Hematopoietic multipotent progenitor cell (in vitro differentiated cells): ENCODE measurements at regions not wholly inside any gene's neighbourhood (a gene's known extent, or its start where the extent isn't known, plus 50 kb on each side); places are given as distances from the start of the nearest gene placed in this dataset. TPM values are rescaled to one million over a fixed set of nuclear protein-coding genes. Genes with fewer than 3 reads are reported as not detected.
"Not testable (repeated sequence)": the region's sequence is repeated elsewhere in the genome, so short reads cannot be mapped to it uniquely, and the experiment has no call there.

Experiments used
- DNase-seq, 3 donors: peaks; one replicate each; pipeline ENCODE4 v3.0.0-alpha.2; 2011 to 2015; ENCODE audit warnings: low read depth in 2 of 3, low spot score in 2 of 3
- small RNA-seq: library from RNA; depleted of rRNA; stranded (forward); fragments of <200 nt; gene quantifications from one replicate; pipeline ENCODE3, GENCODE V24; 2012

- DNase-seq: peak in 1 of 3 donors; percentile 13
Observed at GRCh38 chr3:75579091-75579490, 85.0 kb upstream of the FRG2C start.

DNA sequence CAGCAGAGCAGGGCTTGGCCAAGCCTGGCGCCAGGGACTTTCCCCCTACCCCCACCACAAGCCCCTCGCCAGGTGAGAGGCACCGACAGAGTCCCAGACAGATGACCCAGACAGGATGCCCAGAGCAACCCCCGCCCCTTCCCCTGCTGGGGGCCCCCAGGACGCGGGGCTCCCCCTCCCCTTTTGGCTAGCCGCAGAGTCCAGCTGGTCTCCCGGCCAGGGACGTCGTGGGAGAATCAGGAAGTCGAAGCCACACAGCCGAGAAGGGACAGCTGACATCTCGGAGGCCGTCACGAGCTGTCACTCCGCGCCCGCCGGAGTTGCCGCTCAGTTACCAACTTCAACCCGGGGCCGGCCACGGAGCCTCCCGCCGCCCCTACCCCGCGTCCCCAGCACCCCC, 84.6 kb upstream of the FRG2C start:
- peak in 2 of 3 donors; percentile 6 to 19 for DNase-seq

DNA sequence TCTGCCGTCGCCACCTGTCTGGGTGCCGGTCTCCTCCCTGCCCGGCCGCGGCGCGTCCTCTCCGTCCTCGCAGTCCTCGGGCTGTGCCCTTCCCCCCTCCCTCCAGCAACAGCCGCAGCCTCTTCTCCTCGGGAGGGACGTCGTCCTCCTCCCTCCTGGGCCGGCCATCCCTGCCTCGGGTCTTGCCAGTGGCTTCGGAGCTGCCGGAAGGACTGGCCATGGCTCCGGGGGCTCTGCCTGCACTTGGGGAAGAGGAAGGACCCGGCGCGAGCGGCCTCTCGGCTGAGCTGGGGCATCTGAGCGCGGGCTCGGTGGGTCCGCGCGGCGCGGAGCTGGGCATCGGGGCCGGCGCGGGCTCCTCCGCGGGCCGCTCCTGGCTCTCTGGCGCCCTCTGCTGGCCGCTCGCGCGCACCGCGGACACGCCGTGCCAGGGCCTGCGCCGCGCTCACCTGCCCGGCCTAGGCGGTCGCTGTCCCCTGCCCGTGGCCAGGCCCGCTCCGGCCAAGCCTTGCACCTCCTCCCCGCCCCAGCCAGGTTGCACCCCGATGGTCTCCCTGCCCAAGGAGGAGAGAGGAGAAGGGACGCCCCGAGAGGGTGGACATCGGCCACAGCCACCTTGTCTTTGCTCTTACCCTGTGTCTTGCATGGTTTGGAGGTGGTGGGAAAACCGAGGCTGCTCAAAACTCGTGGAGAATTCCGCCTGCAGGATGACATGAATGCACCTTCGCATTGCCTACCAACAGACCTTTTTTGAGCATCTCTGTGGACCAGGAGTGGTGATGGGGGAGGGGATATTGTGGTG, 83.9 kb upstream of the FRG2C start:
- DNase-seq: peak in 2 of 3 donors; percentile 6 to 19

DNA sequence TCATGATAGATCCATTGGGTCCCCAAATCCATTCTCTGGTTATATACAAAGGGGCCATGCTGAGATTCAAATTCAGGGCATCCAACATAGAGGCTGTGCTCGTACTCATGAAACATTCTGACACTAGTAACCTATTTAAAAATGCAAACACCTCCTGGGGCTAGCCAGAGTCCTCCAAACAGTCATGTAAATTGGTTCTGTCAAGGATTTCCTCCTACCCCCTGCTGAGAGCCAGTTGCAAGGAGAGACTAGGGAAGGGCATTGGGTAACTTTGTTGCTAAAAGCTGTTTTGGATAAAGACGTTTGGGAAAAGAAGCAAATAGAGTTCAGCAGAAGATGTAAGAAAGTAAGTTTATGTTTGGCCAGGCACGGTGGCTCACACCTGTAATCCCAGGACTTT, 81.6 kb upstream of the FRG2C start:
- not testable (repeated sequence) for DNase-seq

DNA sequence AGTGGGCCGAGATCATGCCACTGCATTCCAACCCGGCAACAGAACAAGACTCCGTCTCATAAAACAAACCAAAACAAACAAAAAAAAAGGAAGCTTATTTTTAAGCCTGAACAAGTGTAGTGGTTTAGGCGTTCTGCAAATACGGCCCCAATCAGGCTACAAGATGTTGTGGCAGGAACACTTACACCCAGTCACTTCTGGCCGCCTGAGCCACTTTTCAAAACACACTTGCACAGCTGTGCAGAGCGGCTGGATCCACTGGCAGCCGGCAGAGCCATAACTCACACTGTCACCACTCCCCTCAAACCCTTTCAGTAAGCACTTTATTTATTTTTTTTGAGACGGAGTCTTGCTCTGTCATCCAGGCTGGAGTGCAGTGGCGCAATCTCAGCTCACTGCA, 81.0 kb upstream of the FRG2C start:
- peak in 2 of 3 donors; percentile 21 to 39 for DNase-seq

DNA sequence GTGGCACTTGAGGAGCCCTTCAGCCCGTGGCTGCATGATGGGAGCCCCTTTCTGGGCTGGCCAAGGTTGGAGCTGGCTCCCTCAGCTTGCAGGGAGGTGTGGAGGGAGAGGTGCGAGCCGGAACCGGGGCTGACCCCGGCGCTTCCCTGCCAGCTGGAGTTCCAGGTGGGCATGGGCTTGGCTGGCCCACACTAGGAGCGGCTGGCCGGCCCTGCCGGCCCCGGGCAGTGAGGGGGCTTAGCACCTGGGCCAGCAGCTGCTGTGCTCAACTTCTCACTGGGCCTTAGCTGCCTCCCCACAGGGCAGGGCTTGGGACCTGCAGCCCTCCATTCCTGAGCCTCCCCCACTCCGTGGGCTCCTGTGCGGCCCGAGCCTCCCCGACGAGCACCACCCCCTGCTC, 76.4 kb upstream of the FRG2C start:
- not testable (repeated sequence) for DNase-seq

GRCh38 chr3:75590382-75590781, 73.7 kb upstream of the FRG2C start:
- not testable (repeated sequence) for DNase-seq

- DNase-seq: peak in 2 of 3 donors; percentile 54 to 59
Observed at GRCh38 chr3:75604286-75604934, 59.7 kb upstream of the FRG2C start.

DNA sequence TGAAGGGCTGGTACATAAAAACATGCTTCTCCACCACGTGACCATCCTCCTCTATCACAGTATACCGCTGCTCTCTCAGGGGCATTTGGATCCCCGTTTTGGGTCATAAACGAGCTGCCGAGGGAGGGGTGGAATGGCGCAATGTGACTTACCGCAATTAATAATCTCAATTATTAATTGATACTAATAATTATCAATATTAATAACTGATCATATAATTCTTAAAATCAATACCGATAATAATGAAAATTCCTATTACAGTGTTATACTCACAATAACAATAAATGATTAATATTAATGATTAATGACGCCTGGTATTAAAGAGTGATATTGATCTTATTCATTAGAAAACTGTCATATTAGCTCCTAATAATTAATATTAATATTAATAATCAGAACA, 56.1 kb upstream of the FRG2C start:
- not testable (repeated sequence) for DNase-seq

DNA sequence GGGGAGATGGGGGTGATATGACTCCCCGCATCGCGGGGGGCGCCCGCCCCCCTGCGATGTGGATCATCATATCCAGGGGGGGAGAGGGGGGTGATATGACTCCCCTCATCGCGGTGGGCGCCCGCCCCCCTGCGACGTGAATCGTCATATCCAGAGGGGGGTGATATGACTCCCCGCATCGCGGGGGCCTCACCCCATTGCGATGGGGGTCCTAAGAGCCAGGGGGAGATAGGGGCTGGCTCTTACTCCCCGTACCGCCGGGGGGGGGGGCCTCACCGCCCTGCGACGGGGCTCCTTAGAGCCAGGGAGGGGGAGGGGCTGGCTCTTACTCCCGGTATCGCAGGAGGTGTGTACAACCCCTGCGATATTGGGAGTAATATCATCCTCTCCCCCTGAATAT, 54.5 kb upstream of the FRG2C start:
- DNase-seq: not testable (repeated sequence)

- no peak for DNase-seq
Observed at GRCh38 chr3:75610773-75611172, 53.4 kb upstream of the FRG2C start.

DNA sequence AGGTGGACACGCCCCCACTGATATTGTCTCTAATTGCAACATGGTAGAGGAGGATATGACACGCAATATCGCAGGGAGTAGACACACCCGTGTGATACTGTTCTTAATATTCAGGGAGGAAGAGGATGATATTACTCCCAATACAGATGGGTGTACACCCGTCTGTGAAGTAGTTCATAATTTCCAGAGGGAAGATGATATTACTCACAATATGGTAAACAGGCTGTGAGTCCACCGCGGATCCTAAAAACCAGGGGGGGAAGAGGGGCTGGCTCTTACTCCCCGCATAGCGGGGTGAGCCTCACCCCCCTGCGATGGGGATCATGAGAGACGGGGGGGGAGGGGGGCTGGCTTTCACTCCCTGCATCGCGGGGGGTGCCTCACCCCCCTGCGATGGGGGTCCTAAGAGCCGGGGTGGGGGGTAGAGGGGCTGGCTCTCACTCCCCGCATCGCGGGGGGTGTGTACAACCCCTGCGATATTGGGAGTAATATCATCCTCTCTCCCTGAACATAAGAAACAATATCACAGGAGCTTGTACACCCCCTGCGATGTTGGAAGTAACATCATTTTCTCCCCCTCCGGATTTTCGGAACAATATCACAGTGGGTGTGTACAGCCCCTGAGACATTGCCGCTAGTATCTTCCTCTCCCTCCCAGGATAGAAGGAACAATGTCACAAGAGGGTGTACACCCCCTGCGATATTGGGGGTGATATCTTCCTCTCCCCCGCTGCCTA, 52.2 kb upstream of the FRG2C start:
- not testable (repeated sequence) for DNase-seq

Small RNA genes in the stretch of these regions (small RNA-seq; reads per million reads assigned to genes)
- gene AC139453.1: not detected
- gene LSP1P2: not detected
- not detected for gene MIR4444-2
- not detected for gene RN7SL294P
- not detected for gene SNRPCP10
